Mucosa of descending colon (tissue), 3 donors: ENCODE measurements at regions not wholly inside any gene's neighbourhood (a gene's known extent, or its start where the extent isn't known, plus 50 kb on each side); places are given as distances from the start of the nearest gene placed in this dataset.

Experiments
- ATAC-seq: fragments of 200-7000 bp; cut with Tn5 transposase; one replicate; pipeline ENCODE4 v1.9.1; 2020; ENCODE audit warnings: mild to moderate bottlenecking, moderate library complexity
- DNase-seq, 3 donors: peaks; one replicate each; pipeline ENCODE4 v3.0.0-alpha.2; 2020
- H3K36me3 ChIP-seq: fragments of 200-600 bp; one replicate; pipeline ENCODE4 v1.8.0; 2021; ENCODE audit warnings: low read depth, mild to moderate bottlenecking
- H3K4me1 ChIP-seq: fragments of 200-600 bp; one replicate; pipeline ENCODE4 v1.8.0; 2021; ENCODE audit warnings: low read depth, mild to moderate bottlenecking
- H3K4me3 ChIP-seq: fragments of 200-600 bp; one replicate; pipeline ENCODE4 v1.8.0; 2021; ENCODE audit warnings: mild to moderate bottlenecking
- H3K9me3 ChIP-seq: fragments of 200-600 bp; one replicate; pipeline ENCODE4 v1.8.0; 2021; ENCODE audit warnings: mild to moderate bottlenecking
- intact Hi-C, 2 donors: fragments of 100-400 bp; cut with DNase I in 1 of 2; cut with micrococcal nuclease in 1 of 2; formaldehyde crosslinking; loops; one replicate each; pipeline versions ENCODE4 v1.11.0 to v1.11.1; 2022; cut with DNase I, micrococcal nuclease
- TF ChIP-seq, protein P1 (sequence below): fragments of 200-600 bp; IDR thresholded peaks from one replicate; pipeline ENCODE4 v1.8.0; 2022; ENCODE audit warnings: antibody characterized with exemption, mild to moderate bottlenecking
- donor health status: DM: no; HTN: no; CAD: no; lungs with moderate emphysema.
- donor health status: DM: no; HTN: no; CAD: no.
- donor health status: DM: no; HTN: yes; CAD: no.

- no peaks in the 10 kb centered on the region for H3K4me1 ChIP-seq
- intact Hi-C loops = no loop called here
- DNase-seq = no peak
- H3K9me3 ChIP-seq = no peaks in the 10 kb centered on the region
- H3K36me3 ChIP-seq = no peaks in the 10 kb centered on the region
- no peak overlapping the region for H3K4me3 ChIP-seq
- TF ChIP-seq, protein P1, sequence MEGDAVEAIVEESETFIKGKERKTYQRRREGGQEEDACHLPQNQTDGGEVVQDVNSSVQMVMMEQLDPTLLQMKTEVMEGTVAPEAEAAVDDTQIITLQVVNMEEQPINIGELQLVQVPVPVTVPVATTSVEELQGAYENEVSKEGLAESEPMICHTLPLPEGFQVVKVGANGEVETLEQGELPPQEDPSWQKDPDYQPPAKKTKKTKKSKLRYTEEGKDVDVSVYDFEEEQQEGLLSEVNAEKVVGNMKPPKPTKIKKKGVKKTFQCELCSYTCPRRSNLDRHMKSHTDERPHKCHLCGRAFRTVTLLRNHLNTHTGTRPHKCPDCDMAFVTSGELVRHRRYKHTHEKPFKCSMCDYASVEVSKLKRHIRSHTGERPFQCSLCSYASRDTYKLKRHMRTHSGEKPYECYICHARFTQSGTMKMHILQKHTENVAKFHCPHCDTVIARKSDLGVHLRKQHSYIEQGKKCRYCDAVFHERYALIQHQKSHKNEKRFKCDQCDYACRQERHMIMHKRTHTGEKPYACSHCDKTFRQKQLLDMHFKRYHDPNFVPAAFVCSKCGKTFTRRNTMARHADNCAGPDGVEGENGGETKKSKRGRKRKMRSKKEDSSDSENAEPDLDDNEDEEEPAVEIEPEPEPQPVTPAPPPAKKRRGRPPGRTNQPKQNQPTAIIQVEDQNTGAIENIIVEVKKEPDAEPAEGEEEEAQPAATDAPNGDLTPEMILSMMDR = no peak
- ATAC-seq = no peak
These were observed 102.5 kb upstream of the EEF2KMT start for GRCh38 chr16:5200123-5200522.

DNA sequence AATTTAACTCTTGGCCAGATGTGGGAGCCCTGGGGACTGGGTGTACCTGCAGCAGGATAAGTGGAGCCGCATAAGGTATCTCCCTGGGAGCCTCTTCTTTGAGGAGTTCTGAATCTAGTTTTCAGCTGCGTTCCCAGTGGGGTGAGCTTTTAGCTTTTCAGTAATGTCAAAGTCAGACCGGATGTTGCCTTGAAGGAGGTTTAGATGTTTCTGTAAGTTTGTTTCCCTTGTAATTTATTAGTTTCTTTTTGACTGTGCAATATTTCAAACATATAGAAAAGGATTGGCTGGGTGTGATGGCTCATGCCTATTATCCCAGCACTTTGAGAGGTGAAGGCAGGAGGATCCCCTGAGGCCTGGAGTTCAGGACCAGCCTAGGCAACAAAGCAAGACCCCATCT, 98.6 kb upstream of the EEF2KMT start:
- intact Hi-C loops = no loop called here

GRCh38 chr16:5193861-5194260, 96.3 kb upstream of the EEF2KMT start:
- ATAC-seq (peak; percentile 78), DNase-seq (no peak)
- Histone ChIP-seq H3K9me3 (no peaks in the 10 kb centered on the region), H3K36me3 (no peaks in the 10 kb centered on the region), H3K4me1 (no peaks in the 10 kb centered on the region), H3K4me3 (no peak overlapping the region)
- TF ChIP-seq, protein P1 = no peak
- intact Hi-C loops = no loop called here

More for the DNA sequence above, 98.6 kb upstream of the EEF2KMT start:
- no peaks in the 10 kb centered on the region for H3K4me1 ChIP-seq
- no peak for DNase-seq
- no peaks in the 10 kb centered on the region for H3K36me3 ChIP-seq
- ATAC-seq = no peak
- no peak overlapping the region for H3K4me3 ChIP-seq
- no peaks in the 10 kb centered on the region for H3K9me3 ChIP-seq
- TF ChIP-seq, protein P1 = no peak

- TF ChIP-seq, protein P1 = no peak
- no peaks in the 10 kb centered on the region for H3K4me1 ChIP-seq
- ATAC-seq = no peak
- DNase-seq = no peak
- no peaks in the 10 kb centered on the region for H3K9me3 ChIP-seq
- intact Hi-C loops = no loop called here
- no peaks in the 10 kb centered on the region for H3K36me3 ChIP-seq
- no peak overlapping the region for H3K4me3 ChIP-seq
These were observed 91.4 kb upstream of the EEF2KMT start for GRCh38 chr16:5188989-5189352.

GRCh38 chr16:5188318-5188988, 90.9 kb upstream of the EEF2KMT start:
- TF ChIP-seq, protein P1 = no peak
- Histone ChIP-seq H3K36me3 (no peaks in the 10 kb centered on the region), H3K4me1 (no peaks in the 10 kb centered on the region), H3K4me3 (no peak overlapping the region), H3K9me3 (no peaks in the 10 kb centered on the region)
- DNase-seq = no peak
- ATAC-seq = no peak
- intact Hi-C loops = no loop called here
